ENCODE measurements at regions not wholly inside any gene's neighbourhood (a gene's known extent, or its start where the extent isn't known, plus 50 kb on each side); places are given as distances from the start of the nearest gene placed in this dataset.

DNA sequence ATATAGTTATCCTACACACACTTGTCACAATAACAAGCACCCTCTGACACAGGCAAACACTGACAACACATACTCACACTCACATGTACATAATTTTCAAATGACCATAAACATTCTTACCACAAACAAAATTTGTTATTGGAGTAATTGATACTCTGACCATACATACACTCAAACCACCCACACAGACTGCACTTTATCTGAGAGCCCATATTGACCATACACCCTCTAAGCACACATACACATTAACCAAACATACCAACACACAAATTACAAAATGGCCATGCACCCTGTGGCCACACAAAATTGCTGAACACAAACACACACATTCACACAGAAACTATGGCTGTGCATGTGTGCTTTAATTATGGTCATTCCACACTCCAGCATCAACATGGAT, 79.1 kb upstream of the FAM120A start:
- no peaks in the 10 kb centered on the region for H3K4me1 ChIP-seq (ENCODE audit: control insufficient read depth, extremely low read depth, insufficient read depth, low read length)
- H2AFZ ChIP-seq (ENCODE audit: low read depth, low read length), result no peak overlapping the region
- no peak overlapping the region for H3K4me3 ChIP-seq (replicated peaks in 1 of 3; ENCODE audit: insufficient read depth in 1 of 3, low read depth in 1 of 3, low read length in 3 of 3)
- ChIA-PET POLR2A (no interaction called here), CTCF (no interaction called here)
- FAIRE-seq (no peak), DNase-seq (ENCODE audit: low read depth, low spot score) (no peak)
- dilution Hi-C loops (cut with MboI; ENCODE audit: extremely low pct_ligation_motif_present, low sequenced_read_pairs) (no loop called here), intact Hi-C loops (cut with micrococcal nuclease) (no loop called here)
- peaks cover 0 to 4% of the 10 kb centered on the region in 2 experiments for H3K27me3 ChIP-seq (ENCODE audit: control insufficient read depth in 2 of 2, insufficient read depth in 2 of 2, low read length in 2 of 2)
- no peak overlapping the region for H3K27ac ChIP-seq (ENCODE audit: insufficient read depth, low read depth, low read length)
- TF ChIP-seq JUN (IDR thresholded peaks at IDR 0.05; ENCODE audit: borderline replicate concordance, insufficient read depth, insufficient read length, low read depth) (no peak), CTCF (IDR thresholded peaks at IDR 0.05; ENCODE audit: extremely low read depth in 1 of 2, insufficient read depth in 1 of 2, low read depth in 1 of 2, low read length in 2 of 2) (no peak), GATA2 (IDR thresholded peaks at IDR 0.05; ENCODE audit: insufficient read depth, insufficient read length, low read depth, low read length) (no peak), POLR2A (IDR thresholded peaks at IDR 0.05; ENCODE audit: low read depth, low read length) (no peak), MYC (IDR thresholded peaks at IDR 0.05; ENCODE audit: low read depth, low read length) (no peak), EZH2 (IDR thresholded peaks at IDR 0.05; ENCODE audit: borderline replicate concordance, low read depth, low read length, severe bottlenecking) (no peak), POLR2AphosphoS5 (IDR thresholded peaks at IDR 0.05; ENCODE audit: insufficient read depth, low read depth, low read length) (no peak)
- TF ChIP-seq, protein P1, sequence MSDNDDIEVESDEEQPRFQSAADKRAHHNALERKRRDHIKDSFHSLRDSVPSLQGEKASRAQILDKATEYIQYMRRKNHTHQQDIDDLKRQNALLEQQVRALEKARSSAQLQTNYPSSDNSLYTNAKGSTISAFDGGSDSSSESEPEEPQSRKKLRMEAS (IDR thresholded peaks at IDR 0.05; ENCODE audit: insufficient read depth, insufficient read length), result no peak
- H3K9me1 ChIP-seq (replicated peaks; ENCODE audit: control insufficient read depth, extremely low read depth, insufficient read depth, low read length), result no peaks in the 10 kb centered on the region
- H3K9ac ChIP-seq (replicated peaks; ENCODE audit: extremely low read depth, insufficient read depth, low read length), result no peak overlapping the region
- H4K20me1 ChIP-seq (replicated peaks; ENCODE audit: control insufficient read depth, extremely low read depth, insufficient read depth, low read length), result no peaks in the 10 kb centered on the region
- H3K79me2 ChIP-seq (ENCODE audit: control insufficient read depth, insufficient read depth, low read length), result no peaks in the 10 kb centered on the region
- H3K9me3 ChIP-seq (replicated peaks; ENCODE audit: control insufficient read depth, insufficient read depth, low read length), result no peaks in the 10 kb centered on the region
- H3K36me3 ChIP-seq (ENCODE audit: control insufficient read depth in 2 of 2, extremely low read depth in 1 of 2, insufficient read depth in 2 of 2, low read length in 2 of 2), result no peaks in the 10 kb centered on the region
- BruUV-seq (replicated peaks), result no TSS peak
- no peak overlapping the region for H3K4me2 ChIP-seq (ENCODE audit: insufficient read depth, low read length)

All from endothelial cell of umbilical vein (primary cell).